ENCODE measurements at regions not wholly inside any gene's neighbourhood (a gene's known extent, or its start where the extent isn't known, plus 50 kb on each side); places are given as distances from the start of the nearest gene placed in this dataset.

GRCh38 chr21:35488946-35489345, 439.8 kb upstream of the RUNX1 start:
- Histone ChIP-seq H3K4me2 (ENCODE audit: low read depth, low read length, poor library complexity, severe bottlenecking) (no peak overlapping the region), H3K36me3 (ENCODE audit: insufficient read depth, low read length) (no peaks in the 10 kb centered on the region), H3K4me1 (ENCODE audit: insufficient read depth, low read length, poor library complexity, severe bottlenecking) (no peaks in the 10 kb centered on the region), H3K4me3 (ENCODE audit: low read length, poor library complexity, severe bottlenecking) (no peak overlapping the region), H3K9ac (ENCODE audit: low read depth, low read length, poor library complexity, severe bottlenecking) (no peak overlapping the region), H3K9me2 (replicated peaks; ENCODE audit: low read depth, low read length) (no peaks in the 10 kb centered on the region), H3F3A (ENCODE audit: low read depth) (no peaks in the 10 kb centered on the region), H3K9me3 (ENCODE audit: insufficient read depth, low read depth, low read length) (no peaks in the 10 kb centered on the region), H2AFZ (ENCODE audit: low read length) (no peak overlapping the region), H4K20me1 (ENCODE audit: insufficient read depth, low read length, poor library complexity, severe bottlenecking) (no peaks in the 10 kb centered on the region), H3K79me2 (ENCODE audit: insufficient read depth, low read length) (no peaks in the 10 kb centered on the region), H3K27me3 (ENCODE audit: insufficient read depth, low read length, poor library complexity, severe bottlenecking) (no peaks in the 10 kb centered on the region)
- TF ChIP-seq EZH2phosphoT487 (IDR thresholded peaks at IDR 0.05; ENCODE audit: borderline replicate concordance) (no peak), CTCF (conservative IDR thresholded peaks at IDR 0.05; ENCODE audit: low read length) (no peak)

- Histone ChIP-seq H3F3A (ENCODE audit: low read depth) (no peaks in the 10 kb centered on the region), H4K20me1 (ENCODE audit: insufficient read depth, low read length, poor library complexity, severe bottlenecking) (no peaks in the 10 kb centered on the region), H3K4me3 (ENCODE audit: low read length, poor library complexity, severe bottlenecking) (no peak overlapping the region), H3K27me3 (ENCODE audit: insufficient read depth, low read length, poor library complexity, severe bottlenecking) (no peaks in the 10 kb centered on the region), H3K9me3 (ENCODE audit: insufficient read depth, low read depth, low read length) (no peaks in the 10 kb centered on the region), H2AFZ (ENCODE audit: low read length) (no peak overlapping the region), H3K4me2 (ENCODE audit: low read depth, low read length, poor library complexity, severe bottlenecking) (no peak overlapping the region), H3K79me2 (ENCODE audit: insufficient read depth, low read length) (no peaks in the 10 kb centered on the region), H3K9ac (ENCODE audit: low read depth, low read length, poor library complexity, severe bottlenecking) (no peak overlapping the region), H3K36me3 (ENCODE audit: insufficient read depth, low read length) (no peaks in the 10 kb centered on the region), H3K4me1 (ENCODE audit: insufficient read depth, low read length, poor library complexity, severe bottlenecking) (no peaks in the 10 kb centered on the region), H3K9me2 (replicated peaks; ENCODE audit: low read depth, low read length) (no peaks in the 10 kb centered on the region)
- TF ChIP-seq EZH2phosphoT487 (IDR thresholded peaks at IDR 0.05; ENCODE audit: borderline replicate concordance) (no peak), CTCF (conservative IDR thresholded peaks at IDR 0.05; ENCODE audit: low read length) (no peak)
These were observed 436.3 kb upstream of the RUNX1 start for GRCh38 chr21:35485364-35485763.

- no peak for TF ChIP-seq CTCF (conservative IDR thresholded peaks at IDR 0.05; ENCODE audit: low read length)
- TF ChIP-seq EZH2phosphoT487 (IDR thresholded peaks at IDR 0.05; ENCODE audit: borderline replicate concordance), result no peak
- Histone ChIP-seq H3K9me2 (replicated peaks; ENCODE audit: low read depth, low read length) (no peaks in the 10 kb centered on the region), H4K20me1 (ENCODE audit: insufficient read depth, low read length, poor library complexity, severe bottlenecking) (no peaks in the 10 kb centered on the region), H3K79me2 (ENCODE audit: insufficient read depth, low read length) (no peaks in the 10 kb centered on the region), H3K4me3 (ENCODE audit: low read length, poor library complexity, severe bottlenecking) (no peak overlapping the region), H3K4me1 (ENCODE audit: insufficient read depth, low read length, poor library complexity, severe bottlenecking) (no peaks in the 10 kb centered on the region), H3K36me3 (ENCODE audit: insufficient read depth, low read length) (no peaks in the 10 kb centered on the region), H2AFZ (ENCODE audit: low read length) (no peak overlapping the region), H3K9ac (ENCODE audit: low read depth, low read length, poor library complexity, severe bottlenecking) (no peak overlapping the region), H3F3A (ENCODE audit: low read depth) (no peaks in the 10 kb centered on the region), H3K27me3 (ENCODE audit: insufficient read depth, low read length, poor library complexity, severe bottlenecking) (no peaks in the 10 kb centered on the region), H3K4me2 (ENCODE audit: low read depth, low read length, poor library complexity, severe bottlenecking) (no peak overlapping the region), H3K9me3 (ENCODE audit: insufficient read depth, low read depth, low read length) (no peaks in the 10 kb centered on the region)
These were observed 435.7 kb upstream of the RUNX1 start for GRCh38 chr21:35484851-35485250.
